GM18517 (cell line): ENCODE measurements at regions not wholly inside any gene's neighbourhood (a gene's known extent, or its start where the extent isn't known, plus 50 kb on each side); places are given as distances from the start of the nearest gene placed in this dataset.

Experiments
- ATAC-seq: cut with Tn5 transposase; IDR thresholded peaks from one replicate; pipeline ENCODE4 v1.9.1; 2021; ENCODE audit warnings: mild to moderate bottlenecking, moderate library complexity; ENCODE audit not compliant: unreplicated experiment

- no peak for ATAC-seq
Measured at GRCh38 chr3:186487819-186488218, 56.4 kb downstream of the CRYGS start.

GRCh38 chr3:186487037-186487436 is 57.1 kb downstream of the CRYGS start:
- no peak for ATAC-seq

- no peak for ATAC-seq
Measured at GRCh38 chr3:186483611-186484340, 60.4 kb downstream of the CRYGS start.

- ATAC-seq = no peak
Measured at GRCh38 chr3:186481526-186481925, 62.7 kb downstream of the CRYGS start.

- ATAC-seq = no peak
Measured at GRCh38 chr3:186477876-186478275, 66.3 kb downstream of the CRYGS start.

GRCh38 chr3:186477033-186477432 is 67.1 kb downstream of the CRYGS start:
- ATAC-seq = no peak

- ATAC-seq = no peak
Measured at GRCh38 chr3:186476541-186476940, 67.6 kb downstream of the CRYGS start.

- no peak for ATAC-seq
Measured at GRCh38 chr3:186476044-186476468, 68.1 kb downstream of the CRYGS start.

GRCh38 chr3:186473166-186473565 is 71.0 kb downstream of the CRYGS start:
- no peak for ATAC-seq

GRCh38 chr3:186472456-186473008 is 71.6 kb downstream of the CRYGS start:
- ATAC-seq = no peak

GRCh38 chr3:186471771-186472170 is 72.4 kb downstream of the CRYGS start:
- ATAC-seq = no peak

GRCh38 chr3:186469525-186469924 is 74.7 kb downstream of the CRYGS start:
- ATAC-seq = no peak

GRCh38 chr3:186467969-186468368 is 76.2 kb downstream of the CRYGS start:
- no peak for ATAC-seq

- no peak for ATAC-seq
Measured at GRCh38 chr3:186466391-186466974, 77.7 kb downstream of the CRYGS start.

- ATAC-seq = no peak
Measured at GRCh38 chr3:186465508-186465907, 78.7 kb downstream of the CRYGS start.

GRCh38 chr3:186464424-186465093 is 79.6 kb downstream of the CRYGS start:
- no peak for ATAC-seq

GRCh38 chr3:186461141-186461540 is 83.0 kb downstream of the CRYGS start:
- no peak for ATAC-seq

GRCh38 chr3:186459108-186459467 is 85.1 kb downstream of the CRYGS start:
- no peak for ATAC-seq

GRCh38 chr3:186458306-186459107 is 85.7 kb downstream of the CRYGS start:
- ATAC-seq = no peak

GRCh38 chr3:186457236-186457635 is 86.9 kb downstream of the CRYGS start:
- no peak for ATAC-seq

- no peak for ATAC-seq
Measured at GRCh38 chr3:186456731-186457191, 87.4 kb downstream of the CRYGS start.
